ENCODE measurements at regions not wholly inside any gene's neighbourhood (a gene's known extent, or its start where the extent isn't known, plus 50 kb on each side); places are given as distances from the start of the nearest gene placed in this dataset.

DNA sequence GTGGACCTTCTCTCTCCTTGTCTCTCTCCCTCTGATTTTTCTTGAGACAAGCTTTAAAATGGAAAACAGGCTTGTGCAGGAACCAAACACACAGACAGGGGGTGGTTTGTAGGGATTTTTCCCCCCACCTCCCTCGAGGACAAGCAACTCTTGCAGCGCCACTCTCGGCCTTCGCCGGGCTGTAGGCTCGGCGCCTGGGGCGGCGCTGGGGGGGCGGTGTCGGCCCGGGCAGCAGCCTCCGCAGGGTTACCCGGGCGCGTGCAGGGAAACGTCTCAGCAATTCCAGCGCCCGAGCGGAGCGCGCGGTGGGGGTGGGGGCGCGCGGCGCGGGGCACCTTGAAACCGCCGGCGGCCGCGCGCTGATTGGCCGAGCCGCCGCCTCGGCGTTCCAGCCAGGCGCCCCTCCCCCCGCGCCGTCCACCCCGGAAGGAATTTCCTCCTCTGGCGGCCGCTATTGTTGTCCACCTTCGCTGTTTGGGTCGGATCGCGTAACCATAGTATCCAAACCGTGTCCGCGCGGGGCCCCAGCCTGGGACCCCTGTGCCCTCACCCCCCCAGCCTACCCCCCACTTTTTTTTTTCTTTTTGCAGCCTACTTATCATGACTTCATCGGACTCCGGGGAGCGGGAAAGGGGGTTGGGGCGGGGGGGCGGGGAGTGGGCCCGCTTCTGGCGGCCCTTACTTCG, 59.8 kb upstream of the ACOT11 start (continued):
- TF ChIP-seq ASH1L (IDR thresholded peaks at IDR 0.05; ENCODE audit: borderline replicate concordance, low read depth, partially characterized antibody): no peak
- TF ChIP-seq POLR2AphosphoS5 (IDR thresholded peaks at IDR 0.05; ENCODE audit: control insufficient read depth, insufficient read depth, low read depth, low read length): peak; percentile 65; the same call in 1 of the 2 replicates
- TF ChIP-seq NR0B1 (IDR thresholded peaks at IDR 0.05; ENCODE audit: partially characterized antibody): no peak
- no peak for TF ChIP-seq ZNF146 (CRISPR knock-in tag; IDR thresholded peaks at IDR 0.05; ENCODE audit: unreplicated experiment)
- TF ChIP-seq JUNB (CRISPR knock-in tag; conservative IDR thresholded peaks at IDR 0.05): no peak
- TF ChIP-seq CCAR2 (IDR thresholded peaks at IDR 0.05; ENCODE audit: low read depth, low read length): no peak
- TF ChIP-seq, protein P1, sequence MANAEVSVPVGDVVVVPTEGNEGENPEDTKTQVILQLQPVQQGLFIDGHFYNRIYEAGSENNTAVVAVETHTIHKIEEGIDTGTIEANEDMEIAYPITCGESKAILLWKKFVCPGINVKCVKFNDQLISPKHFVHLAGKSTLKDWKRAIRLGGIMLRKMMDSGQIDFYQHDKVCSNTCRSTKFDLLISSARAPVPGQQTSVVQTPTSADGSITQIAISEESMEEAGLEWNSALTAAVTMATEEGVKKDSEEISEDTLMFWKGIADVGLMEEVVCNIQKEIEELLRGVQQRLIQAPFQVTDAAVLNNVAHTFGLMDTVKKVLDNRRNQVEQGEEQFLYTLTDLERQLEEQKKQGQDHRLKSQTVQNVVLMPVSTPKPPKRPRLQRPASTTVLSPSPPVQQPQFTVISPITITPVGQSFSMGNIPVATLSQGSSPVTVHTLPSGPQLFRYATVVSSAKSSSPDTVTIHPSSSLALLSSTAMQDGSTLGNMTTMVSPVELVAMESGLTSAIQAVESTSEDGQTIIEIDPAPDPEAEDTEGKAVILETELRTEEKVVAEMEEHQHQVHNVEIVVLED (CRISPR knock-in tag; IDR thresholded peaks at IDR 0.05): peak; percentile 89
- TF ChIP-seq ZNF586 (CRISPR knock-in tag; conservative IDR thresholded peaks at IDR 0.05): no peak
- TF ChIP-seq, protein P2, sequence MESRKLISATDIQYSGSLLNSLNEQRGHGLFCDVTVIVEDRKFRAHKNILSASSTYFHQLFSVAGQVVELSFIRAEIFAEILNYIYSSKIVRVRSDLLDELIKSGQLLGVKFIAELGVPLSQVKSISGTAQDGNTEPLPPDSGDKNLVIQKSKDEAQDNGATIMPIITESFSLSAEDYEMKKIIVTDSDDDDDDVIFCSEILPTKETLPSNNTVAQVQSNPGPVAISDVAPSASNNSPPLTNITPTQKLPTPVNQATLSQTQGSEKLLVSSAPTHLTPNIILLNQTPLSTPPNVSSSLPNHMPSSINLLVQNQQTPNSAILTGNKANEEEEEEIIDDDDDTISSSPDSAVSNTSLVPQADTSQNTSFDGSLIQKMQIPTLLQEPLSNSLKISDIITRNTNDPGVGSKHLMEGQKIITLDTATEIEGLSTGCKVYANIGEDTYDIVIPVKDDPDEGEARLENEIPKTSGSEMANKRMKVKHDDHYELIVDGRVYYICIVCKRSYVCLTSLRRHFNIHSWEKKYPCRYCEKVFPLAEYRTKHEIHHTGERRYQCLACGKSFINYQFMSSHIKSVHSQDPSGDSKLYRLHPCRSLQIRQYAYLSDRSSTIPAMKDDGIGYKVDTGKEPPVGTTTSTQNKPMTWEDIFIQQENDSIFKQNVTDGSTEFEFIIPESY (CRISPR knock-in tag; IDR thresholded peaks at IDR 0.05): peak; percentile 58; the same call in 1 of the 2 replicates
- TF ChIP-seq L3MBTL2 (IDR thresholded peaks at IDR 0.05): peak; percentile 96
- TF ChIP-seq SAFB2 (IDR thresholded peaks at IDR 0.05; ENCODE audit: borderline replicate concordance, low read depth, low read length, severe bottlenecking): no peak
- TF ChIP-seq PTBP1 (IDR thresholded peaks at IDR 0.05; ENCODE audit: low read depth, low read length): peak; percentile 99
- TF ChIP-seq, protein P3, sequence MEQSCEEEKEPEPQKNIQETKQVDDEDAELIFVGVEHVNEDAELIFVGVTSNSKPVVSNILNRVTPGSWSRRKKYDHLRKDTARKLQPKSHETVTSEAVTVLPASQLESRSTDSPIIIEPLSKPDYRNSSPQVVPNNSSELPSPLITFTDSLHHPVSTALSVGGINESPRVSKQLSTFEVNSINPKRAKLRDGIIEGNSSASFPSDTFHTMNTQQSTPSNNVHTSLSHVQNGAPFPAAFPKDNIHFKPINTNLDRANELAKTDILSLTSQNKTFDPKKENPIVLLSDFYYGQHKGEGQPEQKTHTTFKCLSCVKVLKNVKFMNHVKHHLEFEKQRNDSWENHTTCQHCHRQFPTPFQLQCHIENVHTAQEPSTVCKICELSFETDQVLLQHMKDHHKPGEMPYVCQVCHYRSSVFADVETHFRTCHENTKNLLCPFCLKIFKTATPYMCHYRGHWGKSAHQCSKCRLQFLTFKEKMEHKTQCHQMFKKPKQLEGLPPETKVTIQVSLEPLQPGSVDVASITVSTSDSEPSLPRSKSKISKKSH (CRISPR knock-in tag; IDR thresholded peaks at IDR 0.05): no peak
- no peak; the same call in 1 of the 2 replicates for TF ChIP-seq TARDBP (IDR thresholded peaks at IDR 0.05)
- TF ChIP-seq ZNF3 (CRISPR knock-in tag; IDR thresholded peaks at IDR 0.05): no peak
- TF ChIP-seq ELF4 (CRISPR knock-in tag; IDR thresholded peaks at IDR 0.05): no peak
- no peak for TF ChIP-seq POLR2AphosphoS2 (IDR thresholded peaks at IDR 0.05; ENCODE audit: low read length)
- TF ChIP-seq MXI1 (IDR thresholded peaks at IDR 0.05; ENCODE audit: low read depth, low read length): no peak
- no peak for TF ChIP-seq IFI16 (CRISPR knock-in tag; IDR thresholded peaks at IDR 0.05)
- TF ChIP-seq PRPF4 (IDR thresholded peaks at IDR 0.05; ENCODE audit: insufficient read depth, low read depth, low read length, poor library complexity, severe bottlenecking): peak; percentile 57
- TF ChIP-seq U2AF1 (optimal IDR thresholded peaks at IDR 0.05; ENCODE audit: low read depth, low read length): peak; percentile 44
- TF ChIP-seq GTF2F1 (IDR thresholded peaks at IDR 0.05; ENCODE audit: low read depth, low read length): no peak
- TF ChIP-seq TBP (optimal IDR thresholded peaks at IDR 0.05; ENCODE audit: low read depth, low read length): peak; percentile 46
- TF ChIP-seq ZNF133 (CRISPR knock-in tag; IDR thresholded peaks at IDR 0.05): no peak

All from K562 (cell line).